H1 (cell line): ENCODE measurements at regions not wholly inside any gene's neighbourhood (a gene's known extent, or its start where the extent isn't known, plus 50 kb on each side); places are given as distances from the start of the nearest gene placed in this dataset.

Experiments
- CTCF ChIA-PET: fragments of 300-600 bp; sonication (Branson Sonifier 250); formaldehyde crosslinking; loops from one replicate; lab custom pipeline; 2021; ENCODE audit not compliant: partially characterized antibody; lab: Charles Lee
- POLR2A ChIA-PET: fragments of 300-600 bp; sonication (Branson Sonifier 250); formaldehyde crosslinking; loops from one replicate; lab custom pipeline; 2021; ENCODE audit warnings: inconsistent platforms; ENCODE audit not compliant: partially characterized antibody; lab: Charles Lee
- DNase-seq, 2 experiments: peaks; one replicate each; pipeline versions ENCODE4 v3.0.0 to v3.0.0-alpha.2; 2010 to 2022; ENCODE audit warnings: low spot score in 2 of 2, low read depth in 1 of 2, mixed read lengths in 1 of 2
- FAIRE-seq: peaks from 2 replicates; lab custom pipeline; 2011; peaks lifted over from hg19 to GRCh38; lab: Jason Lieb, UNC
- H2AFZ ChIP-seq: 2 replicates; pipeline ENCODE4 v1.8.1; 2012; ENCODE audit warnings: low read length, inconsistent platforms
- H2AK5ac ChIP-seq: 2 replicates; pipeline ENCODE4 v1.6.1; 2013; ENCODE audit warnings: low read depth, low read length
- H2BK120ac ChIP-seq: replicated peaks from 2 replicates; pipeline ENCODE3; 2013; ENCODE audit warnings: low read depth, low read length, inconsistent platforms
- H2BK12ac ChIP-seq: 2 replicates; pipeline ENCODE4 v1.6.1; 2013; ENCODE audit warnings: low read depth, low read length
- H2BK15ac ChIP-seq: 2 replicates; pipeline ENCODE4 v1.6.1; 2013; ENCODE audit warnings: low read length
- H2BK20ac ChIP-seq: 2 replicates; pipeline ENCODE4 v1.6.1; 2013; ENCODE audit warnings: low read length
- H2BK5ac ChIP-seq: 2 replicates; pipeline ENCODE4 v1.6.1; 2013; ENCODE audit warnings: low read depth, low read length
- H3K14ac ChIP-seq: 2 replicates; pipeline ENCODE4 v1.6.1; 2013; ENCODE audit warnings: inconsistent platforms; ENCODE audit not compliant: insufficient read length
- H3K18ac ChIP-seq: 2 replicates; pipeline ENCODE4 v1.6.1; 2013; ENCODE audit warnings: low read length; ENCODE audit errors: extremely low read depth
- H3K23ac ChIP-seq: 2 replicates; pipeline ENCODE4 v1.6.1; 2013; ENCODE audit warnings: inconsistent platforms; ENCODE audit not compliant: insufficient read length
- H3K23me2 ChIP-seq: 2 replicates; pipeline ENCODE4 v1.6.1; 2013; ENCODE audit warnings: low read depth, low read length
- H3K27ac ChIP-seq: 2 replicates; pipeline ENCODE4 v1.6.1; 2011; ENCODE audit warnings: low read depth, low read length, inconsistent platforms
- H3K27me3 ChIP-seq, 4 experiments: replicated peaks in 1 of 4; 1 replicate in 1 of 4; 2 replicates in 3 of 4; pipeline versions ENCODE4 v1.6.1 to v1.8.1; 2011 to 2013; ENCODE audit warnings: low read length in 3 of 4, mild to moderate bottlenecking in 3 of 4, inconsistent platforms in 2 of 4, mixed read lengths in 2 of 4, moderate library complexity in 1 of 4; ENCODE audit not compliant: control insufficient read depth in 3 of 4, insufficient read depth in 3 of 4; ENCODE audit errors: extremely low read depth in 1 of 4
- H3K36me3 ChIP-seq, 4 experiments: 2 replicates each; pipeline versions ENCODE4 v1.6.1 to v1.8.1; 2011 to 2013; ENCODE audit warnings: mild to moderate bottlenecking in 4 of 4, low read length in 3 of 4, moderate library complexity in 2 of 4, control low read depth in 1 of 4, inconsistent platforms in 1 of 4; ENCODE audit not compliant: insufficient read depth in 4 of 4, control insufficient read depth in 2 of 4
- H3K4ac ChIP-seq: replicated peaks from 2 replicates; pipeline ENCODE3; 2013; ENCODE audit warnings: low read length, low read depth, mixed read lengths, inconsistent platforms; ENCODE audit not compliant: insufficient read length
- H3K4me1 ChIP-seq, 4 experiments: replicated peaks in 1 of 4; 1 replicate in 1 of 4; 2 replicates in 3 of 4; pipeline versions ENCODE4 v1.6.1 to v1.8.1; 2011 to 2013; ENCODE audit warnings: low read length in 3 of 4, inconsistent platforms in 2 of 4, mixed read lengths in 1 of 4; ENCODE audit not compliant: insufficient read depth in 4 of 4, control insufficient read depth in 3 of 4
- H3K4me2 ChIP-seq, 2 experiments: 2 replicates each; pipeline versions ENCODE4 v1.6.1 to v1.8.1; 2011 to 2013; ENCODE audit warnings: low read depth in 2 of 2, low read length in 2 of 2, control low read depth in 1 of 2, inconsistent platforms in 1 of 2, mild to moderate bottlenecking in 1 of 2; ENCODE audit not compliant: insufficient read depth in 1 of 2
- H3K4me3 ChIP-seq, 4 experiments: fragments of 200-600, 300-600 bp in 1 of 4; sonication (generic), shearing (Covaris generic), sonication (Bioruptor Twin) in 1 of 4; 2 replicates each; pipeline versions ENCODE4 v1.5.1 to v1.8.1; 2011 to 2016; ENCODE audit warnings: low read length in 4 of 4, low read depth in 3 of 4, control low read depth in 2 of 4, inconsistent platforms in 2 of 4, mild to moderate bottlenecking in 2 of 4, mixed read lengths in 1 of 4, moderate library complexity in 1 of 4; ENCODE audit not compliant: insufficient read depth in 2 of 4; ENCODE audit errors: extremely low read depth in 1 of 4
- H3K56ac ChIP-seq: replicated peaks from 2 replicates; pipeline ENCODE3; 2013; ENCODE audit warnings: low read depth, mild to moderate bottlenecking, mixed read lengths, low read length, inconsistent platforms; ENCODE audit not compliant: insufficient read length
- H3K79me1 ChIP-seq: 2 replicates; pipeline ENCODE4 v1.6.1; 2013; ENCODE audit warnings: low read depth, low read length, control low read depth
- H3K79me2 ChIP-seq, 2 experiments: 2 replicates each; pipeline versions ENCODE4 v1.6.1 to v1.8.1; 2012 to 2013; ENCODE audit warnings: low read length in 2 of 2, mild to moderate bottlenecking in 2 of 2, inconsistent platforms in 1 of 2; ENCODE audit not compliant: insufficient read depth in 2 of 2, control insufficient read depth in 1 of 2
- H3K9ac ChIP-seq, 4 experiments: replicated peaks in 1 of 4; 1 replicate in 1 of 4; 2 replicates in 3 of 4; pipeline versions ENCODE4 v1.6.1 to v1.8.1; 2011 to 2013; ENCODE audit warnings: low read depth in 3 of 4, low read length in 3 of 4, control low read depth in 2 of 4, mild to moderate bottlenecking in 2 of 4, moderate library complexity in 2 of 4, inconsistent platforms in 1 of 4; ENCODE audit errors: extremely low read depth in 1 of 4
- H3K9me3 ChIP-seq, 2 experiments: 2 replicates each; pipeline versions ENCODE4 v1.6.1 to v1.8.1; 2012 to 2013; ENCODE audit warnings: mild to moderate bottlenecking in 2 of 2, moderate library complexity in 2 of 2, control low read depth in 1 of 2, inconsistent platforms in 1 of 2, low read depth in 1 of 2, low read length in 1 of 2, mixed read lengths in 1 of 2; ENCODE audit not compliant: insufficient read depth in 2 of 2
- H4K20me1 ChIP-seq, 2 experiments: replicated peaks in 1 of 2; 2 replicates each; pipeline versions ENCODE3 to v1.8.1; 2011 to 2013; ENCODE audit warnings: inconsistent platforms in 2 of 2, low read length in 2 of 2, mild to moderate bottlenecking in 1 of 2; ENCODE audit not compliant: insufficient read depth in 2 of 2, control insufficient read depth in 1 of 2
- H4K5ac ChIP-seq: 2 replicates; pipeline ENCODE4 v1.6.1; 2013; ENCODE audit warnings: low read length, low read depth, mixed read lengths, inconsistent platforms; ENCODE audit not compliant: insufficient read length
- H4K8ac ChIP-seq: 2 replicates; pipeline ENCODE4 v1.8.0; 2013; ENCODE audit warnings: mild to moderate bottlenecking, moderate library complexity, low read length, inconsistent platforms; ENCODE audit not compliant: insufficient read depth; ENCODE audit errors: extremely low read depth
- H4K91ac ChIP-seq: replicated peaks from 2 replicates; pipeline ENCODE3; 2013; ENCODE audit warnings: low read length, mixed read lengths, inconsistent platforms; ENCODE audit not compliant: insufficient read length
- ATF2 ChIP-seq: IDR thresholded peaks from 2 replicates; pipeline ENCODE4 v1.6.1; 2012; ENCODE audit warnings: low read length, inconsistent platforms
- CBX5 ChIP-seq: fragments of 300-800, 300-1000 bp; sonication (generic); IDR thresholded peaks from 2 replicates; pipeline ENCODE4 v1.7.1; 2016; ENCODE audit warnings: antibody characterized with exemption, low read length, low read depth
- CHD1 ChIP-seq: IDR thresholded peaks from 2 replicates; pipeline ENCODE4 v1.6.1; 2012; ENCODE audit warnings: low read depth, low read length, improper control_type of control experiment
- EGR1 ChIP-seq: IDR thresholded peaks from 2 replicates; pipeline ENCODE4 v1.6.1; 2011; ENCODE audit warnings: low read depth, low read length, borderline replicate concordance
- HDAC2 ChIP-seq, 2 experiments: fragments of 300-600 bp in 1 of 2; sonication (generic) in 1 of 2; IDR thresholded peaks; 2 replicates each; pipeline ENCODE4 v1.6.1; 2011 to 2012; ENCODE audit warnings: low read depth in 2 of 2, low read length in 2 of 2, mild to moderate bottlenecking in 2 of 2, moderate library complexity in 2 of 2, borderline replicate concordance in 1 of 2, inconsistent platforms in 1 of 2
- MAX ChIP-seq: IDR thresholded peaks from 2 replicates; pipeline ENCODE4 v1.6.1; 2012; ENCODE audit warnings: inconsistent platforms
- NANOG ChIP-seq: IDR thresholded peaks from 2 replicates; pipeline ENCODE4 v1.6.1; 2011; ENCODE audit warnings: low read length, low read depth, mild to moderate bottlenecking, inconsistent platforms; ENCODE audit not compliant: insufficient read depth, poor library complexity, severe bottlenecking
- RXRA ChIP-seq: IDR thresholded peaks from 2 replicates; pipeline ENCODE4 v1.6.1; 2011; ENCODE audit warnings: low read depth, mild to moderate bottlenecking, low read length, moderate library complexity; ENCODE audit not compliant: insufficient read depth
- SRF ChIP-seq: IDR thresholded peaks from 2 replicates; pipeline ENCODE4 v1.6.1; 2011; ENCODE audit warnings: mild to moderate bottlenecking, low read depth, low read length, moderate library complexity
- SUZ12 ChIP-seq: fragments of 200-600 bp; sonication (generic); IDR thresholded peaks from 2 replicates; pipeline ENCODE4 v1.6.1; 2012; ENCODE audit warnings: mild to moderate bottlenecking, inconsistent platforms, low read length, moderate library complexity, mixed read lengths
- WGBS, 2 experiments: shearing (Covaris generic) in 1 of 2; methylation state at CpG; one replicate each; pipeline versions ENCODE4 v1.1.6 to v1.1.7; 2013 to 2015; ENCODE audit warnings: low lambda C conversion rate in 2 of 2, mixed read lengths in 2 of 2, inconsistent platforms in 1 of 2, low coverage in 1 of 2, missing lambda C conversion rate in 1 of 2; ENCODE audit not compliant: insufficient replicate concordance in 2 of 2, insufficient coverage in 1 of 2, insufficient read length in 1 of 2; ENCODE audit errors: extremely low coverage in 1 of 2, missing lambda C conversion rate in 1 of 2; 5-methylcytosine and 5-hydroxymethylcytosine counted together

- Histone ChIP-seq H3K56ac (no peak overlapping the region), H2AK5ac (no peak overlapping the region), H4K20me1 (no peaks in the 10 kb centered on the region), H3K23ac (no peak overlapping the region), H3K4me3 (no peak overlapping the region), H3K9ac (no peak overlapping the region), H2AFZ (no peak overlapping the region), H3K79me2 (no peaks in the 10 kb centered on the region), H4K8ac (no peak overlapping the region), H3K18ac (no peak overlapping the region), H3K27ac (no peak overlapping the region), H3K14ac (no peak overlapping the region), H2BK12ac (no peak overlapping the region), H4K91ac (no peak overlapping the region), H2BK120ac (no peak overlapping the region), H3K9me3 (no peaks in the 10 kb centered on the region), H3K36me3 (no peaks in the 10 kb centered on the region), H3K79me1 (no peaks in the 10 kb centered on the region), H3K27me3 (no peaks in the 10 kb centered on the region), H4K5ac (no peak overlapping the region), H2BK20ac (no peak overlapping the region), H2BK5ac (no peak overlapping the region), H2BK15ac (no peak overlapping the region), H3K4me1 (no peaks in the 10 kb centered on the region; a peak in 1 of 7 replicates), H3K4me2 (no peak overlapping the region), H3K23me2 (no peaks in the 10 kb centered on the region), H3K4ac (no peak overlapping the region)
- WGBS, 2 experiments, result 86% methylated on average over 16 of the region's 16 CpGs; no CpG with 5 or more reads in 1 of the 2 experiments
- FAIRE-seq, result no peak
- ChIA-PET POLR2A (no interaction called here), CTCF (no interaction called here)
- DNase-seq, result no peak
- TF ChIP-seq SUZ12 (no peak), NANOG (no peak), MAX (no peak), RXRA (no peak), HDAC2 (IDR thresholded peaks at IDR 0.05; ENCODE audit: borderline replicate concordance in 1 of 2, low read depth in 2 of 2, low read length in 2 of 2) (no peak), CHD1 (no peak), CBX5 (no peak), SRF (no peak), EGR1 (no peak), ATF2 (no peak)
Observed at GRCh38 chr6:6970851-6971250, 136.9 kb upstream of the RREB1 start.
